ENCODE measurements at regions not wholly inside any gene's neighbourhood (a gene's known extent, or its start where the extent isn't known, plus 50 kb on each side); places are given as distances from the start of the nearest gene placed in this dataset.

- Histone ChIP-seq H4K5ac (ENCODE audit: low read depth, low read length) (no peak overlapping the region), H3K27ac (ENCODE audit: insufficient read depth, low read length) (no peak overlapping the region), H3K4ac (ENCODE audit: low read depth, low read length) (no peak overlapping the region), H3K23ac (ENCODE audit: low read depth, low read length) (no peak overlapping the region), H2BK120ac (ENCODE audit: low read depth, low read length) (no peak overlapping the region), H2AFZ (replicated peaks; ENCODE audit: low read length, poor library complexity) (no peak overlapping the region), H3K56ac (ENCODE audit: extremely low read depth, insufficient read depth, low read length) (no peak overlapping the region), H2BK5ac (ENCODE audit: low read depth, low read length, poor library complexity, severe bottlenecking) (no peak overlapping the region), H2AK9ac (replicated peaks; ENCODE audit: low read depth, low read length, poor library complexity) (no peak overlapping the region), H3K9ac (ENCODE audit: low read depth, low read length) (no peak overlapping the region), H4K91ac (ENCODE audit: insufficient read depth, low read depth, low read length) (no peak overlapping the region), H2BK15ac (ENCODE audit: low read depth, low read length) (no peak overlapping the region), H3K79me1 (ENCODE audit: low read depth in 1 of 2, low read length in 2 of 2) (no peaks in the 10 kb centered on the region), H3K14ac (replicated peaks; ENCODE audit: low read depth, low read length) (no peak overlapping the region), H2AK5ac (ENCODE audit: low read depth, low read length) (no peak overlapping the region), H3K9me1 (ENCODE audit: insufficient read depth, low read length) (no peaks in the 10 kb centered on the region), H3K4me2 (ENCODE audit: low read depth, low read length) (no peak overlapping the region), H3K36me3 (ENCODE audit: control insufficient read depth, insufficient read depth, low read length) (no peaks in the 10 kb centered on the region), H3K18ac (ENCODE audit: low read depth, low read length) (no peak overlapping the region), H3K4me1 (ENCODE audit: control insufficient read depth, insufficient read depth, low read length) (no peaks in the 10 kb centered on the region), H3K4me3 (ENCODE audit: insufficient read depth, low read depth, low read length) (no peak overlapping the region), H3K27me3 (ENCODE audit: control insufficient read depth, insufficient read depth, low read length) (no peaks in the 10 kb centered on the region), H2BK20ac (ENCODE audit: low read depth, low read length) (no peak overlapping the region), H3K9me3 (ENCODE audit: control insufficient read depth, insufficient read depth, low read length) (no peaks in the 10 kb centered on the region), H4K20me1 (ENCODE audit: insufficient read depth, low read length) (no peaks in the 10 kb centered on the region), H4K8ac (ENCODE audit: low read depth in 2 of 2, low read length in 2 of 2) (no peak overlapping the region)
- BruUV-seq (replicated peaks), result no TSS peak
- ChIA-PET CTCF (no interaction called here), POLR2A (ENCODE audit: unreplicated experiment) (no interaction called here)
- in situ Hi-C loops (cut with MboI; ENCODE audit: low sequenced_read_pairs), result no loop called here
- no CpG with 5 or more reads among the region's 3 CpGs for WGBS, 2 experiments (ENCODE audit: extremely low coverage in 2 of 2, insufficient read length in 1 of 2)
- intact Hi-C loops (cut with micrococcal nuclease), result no loop called here
- TF ChIP-seq BHLHE40 (IDR thresholded peaks at IDR 0.05; ENCODE audit: low read depth, low read length), result no peak
- no peak for TF ChIP-seq POLR2A (IDR thresholded peaks at IDR 0.05; ENCODE audit: low read depth, low read length)
- TF ChIP-seq MAZ (IDR thresholded peaks at IDR 0.05; ENCODE audit: borderline replicate concordance, low read depth, low read length), result no peak
- TF ChIP-seq SMC3 (IDR thresholded peaks at IDR 0.05; ENCODE audit: low read depth, low read length), result no peak
- no peak for TF ChIP-seq USF2 (IDR thresholded peaks at IDR 0.05; ENCODE audit: low read depth, low read length)
- TF ChIP-seq CEBPB (IDR thresholded peaks at IDR 0.05; ENCODE audit: low read depth, low read length), result no peak
- TF ChIP-seq RCOR1 (IDR thresholded peaks at IDR 0.05; ENCODE audit: insufficient replicate concordance, low read length), result no peak
- TF ChIP-seq CTCF (conservative IDR thresholded peaks at IDR 0.05; ENCODE audit: low read depth, low read length), result no peak
- dilution Hi-C loops (cut with HindIII; ENCODE audit: low sequenced_read_pairs, unreplicated experiment), result no loop called here
- DNase-seq (no peak), ATAC-seq (ENCODE audit: low read depth) (no peak)
Observed at GRCh38 chr5:103657301-103657700, 94.7 kb upstream of the NUDT12 start.

Measured in IMR-90 (cell line).